Glomerular endothelial cell (primary cell): ENCODE measurements at regions not wholly inside any gene's neighbourhood (a gene's known extent, or its start where the extent isn't known, plus 50 kb on each side); places are given as distances from the start of the nearest gene placed in this dataset.

Experiments
- DNase-seq: peaks from one replicate; pipeline ENCODE4 v3.0.0-alpha.2; 2011; ENCODE audit warnings: low read depth, low spot score; ENCODE audit errors: extremely low read depth

- no peak for DNase-seq
These were observed 89.0 kb downstream of the INSIG2 start for GRCh38 chr2:118177318-118177717.

DNA sequence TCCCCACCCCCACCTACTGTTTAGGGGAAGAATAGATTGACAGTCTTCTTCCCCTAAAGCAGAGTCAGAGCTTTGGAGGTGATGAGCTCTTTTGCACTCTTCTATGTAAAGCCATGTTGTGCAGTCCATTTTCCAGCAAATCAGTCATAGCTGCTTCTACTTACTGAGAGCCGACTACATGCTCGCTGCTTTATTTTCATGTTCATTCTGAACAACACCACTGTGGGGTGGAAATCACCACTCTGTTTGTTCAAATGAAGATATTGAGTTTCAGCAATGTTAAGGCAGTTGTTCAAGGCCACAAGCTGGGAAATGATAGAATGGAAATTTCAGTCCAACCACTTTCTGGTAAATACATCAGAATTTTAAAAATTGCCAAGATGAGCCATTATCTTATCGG, 88.3 kb downstream of the INSIG2 start:
- no peak for DNase-seq

DNA sequence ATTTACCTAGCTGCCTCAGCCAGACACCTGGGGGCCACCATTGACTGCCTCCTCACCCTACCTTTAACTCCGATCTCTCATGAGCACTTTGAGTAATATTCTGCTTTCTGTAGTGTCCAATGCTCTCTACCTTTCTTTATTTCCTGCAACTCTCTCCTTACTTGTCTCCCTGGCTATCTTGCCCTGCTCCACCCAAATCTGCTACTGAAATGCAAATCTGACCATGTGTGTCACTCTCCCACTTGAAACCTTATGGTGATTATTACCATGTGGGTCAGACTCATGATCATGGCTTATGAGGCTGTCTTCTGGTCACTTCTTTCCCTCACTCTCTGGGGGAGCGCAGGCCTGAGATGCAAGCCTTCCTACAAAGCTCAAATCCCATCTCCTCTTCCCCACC, 83.3 kb downstream of the INSIG2 start:
- no peak for DNase-seq

GRCh38 chr2:118169359-118170005, 81.2 kb downstream of the INSIG2 start:
- DNase-seq, result no peak

GRCh38 chr2:118168615-118169014, 80.3 kb downstream of the INSIG2 start:
- no peak for DNase-seq

- DNase-seq, result no peak
These were observed 78.8 kb downstream of the INSIG2 start for GRCh38 chr2:118167026-118167425.

DNA sequence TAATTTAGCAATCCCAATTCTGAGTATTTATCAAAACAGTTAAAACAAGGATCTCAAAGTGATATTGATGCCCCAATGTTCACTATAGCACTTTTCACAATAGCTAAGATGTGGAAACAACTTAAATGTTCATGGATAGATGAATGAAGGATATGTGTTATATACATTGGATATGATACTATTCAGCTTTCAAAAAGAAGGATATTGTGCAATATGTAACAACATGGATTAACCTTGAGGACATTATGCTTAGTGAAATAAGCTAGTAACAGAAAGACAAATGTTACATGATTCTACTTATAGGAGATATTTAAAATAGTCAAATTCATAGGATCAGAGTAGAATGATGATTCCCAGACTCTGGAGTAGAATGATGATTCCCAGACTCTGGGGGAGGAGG, 78.0 kb downstream of the INSIG2 start:
- DNase-seq, result no peak

DNA sequence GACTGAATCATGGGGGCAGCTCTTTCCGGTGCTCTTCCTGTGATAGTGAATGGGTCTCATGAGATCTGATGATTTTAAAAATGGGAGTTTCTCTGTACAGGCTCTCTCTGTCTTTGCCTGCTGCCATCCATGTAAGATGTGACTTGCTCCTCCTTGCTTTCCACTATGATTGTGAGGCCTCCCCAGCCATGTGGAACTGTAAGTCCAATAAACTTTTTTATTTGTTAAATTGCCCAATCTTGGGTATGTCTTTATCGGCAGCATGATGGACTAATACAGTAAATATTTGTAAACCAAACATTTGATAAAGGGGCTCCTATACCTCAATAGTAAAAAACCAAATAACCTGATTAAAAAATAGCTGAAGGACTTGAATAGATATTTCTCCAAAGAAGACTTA, 77.3 kb downstream of the INSIG2 start:
- DNase-seq, result no peak
